ENCODE measurements at regions not wholly inside any gene's neighbourhood (a gene's known extent, or its start where the extent isn't known, plus 50 kb on each side); places are given as distances from the start of the nearest gene placed in this dataset.

GRCh38 chr18:9025091-9025838 is 77.2 kb upstream of the NDUFV2 start:
- ChIA-PET CTCF (interaction anchor here (1.1 kb wide), 1 partner anchor 22 kb away, joined by 3 read pairs; no protein-coding TSS in a partner anchor), POLR2A (no interaction called here)
- H3K4me1 Mint-ChIP-seq (ENCODE audit: low read depth) = no peaks in the 10 kb centered on the region

GRCh38 chr18:9029131-9029530 is 73.4 kb upstream of the NDUFV2 start:
- ChIA-PET POLR2A (no interaction called here), CTCF (no interaction called here)
- no peak overlapping the region for H3K27ac Mint-ChIP-seq
- intact Hi-C loops (cut with micrococcal nuclease) = no loop called here
- H3K27me3 Mint-ChIP-seq = peaks cover 5% of the 10 kb centered on the region
- H3K9me3 Mint-ChIP-seq = no peaks in the 10 kb centered on the region
- H3K36me3 Mint-ChIP-seq (ENCODE audit: low read depth) = no peaks in the 10 kb centered on the region
- no peaks in the 10 kb centered on the region for H3K4me1 Mint-ChIP-seq (ENCODE audit: low read depth)
- no peak overlapping the region for H3K4me3 Mint-ChIP-seq
- ATAC-seq (no peak), DNase-seq (no peak)
- no peak for TF ChIP-seq CTCF (IDR thresholded peaks at IDR 0.05)

More at GRCh38 chr18:9025091-9025838, 77.2 kb upstream of the NDUFV2 start:
- Mint-ChIP-seq H3K36me3 (ENCODE audit: low read depth) (no peaks in the 10 kb centered on the region), H3K27me3 (peaks cover 5% of the 10 kb centered on the region), H3K27ac (no peak overlapping the region), H3K4me3 (no peak overlapping the region), H3K9me3 (no peaks in the 10 kb centered on the region)
- DNase-seq (no peak), ATAC-seq (no peak)
- TF ChIP-seq CTCF (IDR thresholded peaks at IDR 0.05) = no peak
- intact Hi-C loops (cut with micrococcal nuclease) = no loop called here

- H3K36me3 Mint-ChIP-seq (ENCODE audit: low read depth) = no peaks in the 10 kb centered on the region
- intact Hi-C loops (cut with micrococcal nuclease) = no loop called here
- ChIA-PET CTCF (no interaction called here), POLR2A (interaction anchor here (0.6 kb wide), 1 partner anchor 391 kb away, joined by 3 read pairs; no protein-coding TSS in a partner anchor)
- H3K27ac Mint-ChIP-seq = no peak overlapping the region
- TF ChIP-seq CTCF (IDR thresholded peaks at IDR 0.05) = no peak
- H3K9me3 Mint-ChIP-seq = no peaks in the 10 kb centered on the region
- H3K27me3 Mint-ChIP-seq = no peaks in the 10 kb centered on the region
- no peaks in the 10 kb centered on the region for H3K4me1 Mint-ChIP-seq (ENCODE audit: low read depth)
- DNase-seq (no peak), ATAC-seq (no peak)
- H3K4me3 Mint-ChIP-seq = no peak overlapping the region
Measured at GRCh38 chr18:9032519-9032918, 70.0 kb upstream of the NDUFV2 start.

GRCh38 chr18:9038277-9038871 is 64.1 kb upstream of the NDUFV2 start:
- ChIA-PET CTCF (interaction anchor here (1.2 kb wide), 1 partner anchor 50 kb away, joined by 3 read pairs; no protein-coding TSS in a partner anchor), POLR2A (no interaction called here)
- no peaks in the 10 kb centered on the region for H3K27me3 Mint-ChIP-seq
- intact Hi-C loops (cut with micrococcal nuclease) = no loop called here
- no peak for TF ChIP-seq CTCF (IDR thresholded peaks at IDR 0.05)
- ATAC-seq = no peak
- H3K27ac Mint-ChIP-seq = no peak overlapping the region
- no peaks in the 10 kb centered on the region for H3K4me1 Mint-ChIP-seq (ENCODE audit: low read depth)
- no peak overlapping the region for H3K4me3 Mint-ChIP-seq
- DNase-seq = no peak
- H3K9me3 Mint-ChIP-seq = no peaks in the 10 kb centered on the region
- H3K36me3 Mint-ChIP-seq (ENCODE audit: low read depth) = no peaks in the 10 kb centered on the region

- DNase-seq = no peak
- ChIA-PET POLR2A (no interaction called here), CTCF (interaction anchor here (1.2 kb wide), 1 partner anchor 52 kb away, joined by 3 read pairs; no protein-coding TSS in a partner anchor)
- Mint-ChIP-seq H3K27ac (no peak overlapping the region), H3K27me3 (no peaks in the 10 kb centered on the region), H3K4me3 (no peak overlapping the region), H3K4me1 (ENCODE audit: low read depth) (no peaks in the 10 kb centered on the region), H3K9me3 (no peaks in the 10 kb centered on the region), H3K36me3 (ENCODE audit: low read depth) (no peaks in the 10 kb centered on the region)
- ATAC-seq = no peak
- TF ChIP-seq CTCF (IDR thresholded peaks at IDR 0.05) = no peak
- intact Hi-C loops (cut with micrococcal nuclease) = no loop called here
Measured at GRCh38 chr18:9039441-9040071, 62.9 kb upstream of the NDUFV2 start.
